ENCODE measurements at regions not wholly inside any gene's neighbourhood (a gene's known extent, or its start where the extent isn't known, plus 50 kb on each side); places are given as distances from the start of the nearest gene placed in this dataset.

GRCh38 chr15:48012191-48012590 lies 108.6 kb upstream of the SLC24A5 start:
- Mint-ChIP-seq H3K27ac (no peak overlapping the region), H3K27me3 (ENCODE audit: low read depth, poor library complexity) (peaks cover 7% of the 10 kb centered on the region), H3K9me3 (no peaks in the 10 kb centered on the region), H3K4me1 (peaks cover 6% of the 10 kb centered on the region), H3K36me3 (ENCODE audit: low read depth) (no peaks in the 10 kb centered on the region), H3K4me3 (no peak overlapping the region)
- no peak for TF ChIP-seq CTCF (IDR thresholded peaks at IDR 0.05)
- DNase-seq: no peak

DNA sequence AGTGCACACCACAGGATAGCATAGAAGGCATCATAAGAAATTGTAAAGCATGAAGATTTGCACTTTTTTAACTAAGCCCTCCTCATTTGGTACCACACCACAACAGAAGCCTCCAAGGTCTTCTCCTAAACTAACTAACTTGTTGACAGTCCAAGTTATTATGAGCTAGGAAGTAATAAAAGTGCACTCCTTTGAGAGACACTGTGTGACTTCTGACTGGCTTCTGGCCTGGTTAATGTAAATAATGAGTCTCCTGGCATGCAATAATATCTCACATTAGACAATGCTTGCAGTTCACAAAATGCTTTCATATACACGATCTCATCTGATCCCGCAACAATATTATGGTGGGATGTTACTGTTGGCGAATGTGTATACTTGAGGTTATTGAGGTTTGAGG lies 103.9 kb upstream of the SLC24A5 start:
- Mint-ChIP-seq H3K27me3 (ENCODE audit: low read depth, poor library complexity) (peaks cover 4% of the 10 kb centered on the region), H3K27ac (no peak overlapping the region)
- TF ChIP-seq CTCF (IDR thresholded peaks at IDR 0.05): no peak

GRCh38 chr15:48017747-48018146 lies 103.0 kb upstream of the SLC24A5 start:
- DNase-seq: no peak
- TF ChIP-seq CTCF (IDR thresholded peaks at IDR 0.05): no peak
- H3K36me3 Mint-ChIP-seq (ENCODE audit: low read depth): no peaks in the 10 kb centered on the region
- no peaks in the 10 kb centered on the region for H3K9me3 Mint-ChIP-seq
- H3K4me1 Mint-ChIP-seq: peaks cover 11% of the 10 kb centered on the region
- peaks cover 1% of the 10 kb centered on the region for H3K27me3 Mint-ChIP-seq (ENCODE audit: low read depth, poor library complexity)
- peak overlapping the region; percentile 50 for H3K27ac Mint-ChIP-seq
- no peak overlapping the region for H3K4me3 Mint-ChIP-seq

More for the DNA sequence above, 103.9 kb upstream of the SLC24A5 start:
- no peaks in the 10 kb centered on the region for H3K36me3 Mint-ChIP-seq (ENCODE audit: low read depth)
- DNase-seq: no peak
- no peaks in the 10 kb centered on the region for H3K9me3 Mint-ChIP-seq
- no peak overlapping the region for H3K4me3 Mint-ChIP-seq
- H3K4me1 Mint-ChIP-seq: peaks cover 11% of the 10 kb centered on the region

DNA sequence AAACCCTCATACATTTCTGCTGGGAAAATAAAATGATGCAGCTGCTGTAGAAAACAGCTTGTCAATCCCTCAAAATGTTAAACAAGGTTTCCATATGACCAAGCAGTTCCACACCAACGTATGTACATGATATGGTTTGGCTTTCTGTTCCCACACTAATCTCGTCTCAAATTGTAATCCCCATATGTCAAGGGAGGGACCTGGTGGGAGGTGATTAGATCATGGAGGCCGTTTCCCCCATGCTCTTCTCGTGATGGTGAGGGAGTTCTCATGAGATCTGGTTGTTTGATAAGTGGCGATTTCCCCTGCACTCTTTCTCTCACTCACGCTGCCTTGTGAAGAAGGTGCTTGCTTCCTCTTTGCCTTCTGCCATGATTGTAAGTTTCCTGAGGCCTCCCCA lies 100.6 kb upstream of the SLC24A5 start:
- peaks cover 11% of the 10 kb centered on the region for H3K4me1 Mint-ChIP-seq
- H3K36me3 Mint-ChIP-seq (ENCODE audit: low read depth): no peaks in the 10 kb centered on the region
- no peaks in the 10 kb centered on the region for H3K9me3 Mint-ChIP-seq
- H3K4me3 Mint-ChIP-seq: no peak overlapping the region
- no peaks in the 10 kb centered on the region for H3K27me3 Mint-ChIP-seq (ENCODE audit: low read depth, poor library complexity)
- DNase-seq: no peak
- no peak overlapping the region for H3K27ac Mint-ChIP-seq
- no peak for TF ChIP-seq CTCF (IDR thresholded peaks at IDR 0.05)

DNA sequence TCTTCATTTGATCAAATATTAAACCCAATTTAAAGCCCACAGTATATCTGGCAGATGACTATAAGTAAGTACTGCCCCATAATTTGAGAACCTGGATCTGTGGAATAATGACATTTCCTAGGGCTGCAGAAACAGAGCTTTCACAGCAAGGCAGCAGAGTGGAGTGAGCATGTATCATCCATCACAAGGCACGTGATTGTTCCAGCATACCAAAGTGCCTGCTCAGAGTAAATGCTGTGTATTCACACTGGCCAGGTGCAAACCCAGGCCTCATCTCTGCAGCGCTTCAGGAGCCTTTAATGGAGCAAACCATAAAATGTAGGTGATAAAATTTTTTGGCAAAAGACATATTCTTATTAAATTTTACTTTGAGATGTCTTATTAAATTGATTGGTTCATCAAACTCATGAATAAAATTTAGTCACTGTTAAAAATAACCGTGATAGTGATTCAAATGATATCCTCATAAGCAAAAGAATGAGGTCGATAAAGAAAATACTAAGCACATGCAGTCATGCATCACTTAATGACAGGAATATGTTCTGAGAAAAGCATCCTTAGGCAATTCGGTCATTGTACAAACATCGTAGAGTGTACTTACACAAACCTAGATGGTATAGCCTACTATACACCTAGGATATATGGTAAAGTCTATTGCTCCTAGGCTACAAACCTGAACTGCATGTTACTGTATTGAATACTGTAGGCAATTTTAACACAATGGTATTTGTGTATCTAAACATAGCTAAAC lies 99.3 kb upstream of the SLC24A5 start:
- no peak overlapping the region for H3K4me3 Mint-ChIP-seq
- no peaks in the 10 kb centered on the region for H3K27me3 Mint-ChIP-seq (ENCODE audit: low read depth, poor library complexity)
- no peak for DNase-seq
- H3K9me3 Mint-ChIP-seq: no peaks in the 10 kb centered on the region
- no peak for TF ChIP-seq CTCF (IDR thresholded peaks at IDR 0.05)
- H3K36me3 Mint-ChIP-seq (ENCODE audit: low read depth): no peaks in the 10 kb centered on the region
- peaks cover 11% of the 10 kb centered on the region for H3K4me1 Mint-ChIP-seq
- H3K27ac Mint-ChIP-seq: no peak overlapping the region

GRCh38 chr15:48025118-48025517 lies 95.7 kb upstream of the SLC24A5 start:
- no peaks in the 10 kb centered on the region for H3K9me3 Mint-ChIP-seq

More at GRCh38 chr15:48025118-48025517, 95.7 kb upstream of the SLC24A5 start:
- Mint-ChIP-seq H3K4me3 (no peak overlapping the region), H3K4me1 (no peaks in the 10 kb centered on the region), H3K27ac (no peak overlapping the region), H3K36me3 (ENCODE audit: low read depth) (no peaks in the 10 kb centered on the region), H3K27me3 (ENCODE audit: low read depth, poor library complexity) (peaks cover 8% of the 10 kb centered on the region)
- TF ChIP-seq CTCF (IDR thresholded peaks at IDR 0.05): no peak
- no peak for DNase-seq
